NT2/D1 (cell line): ENCODE measurements at regions not wholly inside any gene's neighbourhood (a gene's known extent, or its start where the extent isn't known, plus 50 kb on each side); places are given as distances from the start of the nearest gene placed in this dataset.

Experiments
- SUZ12 ChIP-seq: IDR thresholded peaks from 2 replicates; pipeline ENCODE4 v1.6.1; 2011; ENCODE audit not compliant: insufficient read length, insufficient read depth; ENCODE audit errors: extremely low read depth
- YY1 ChIP-seq: IDR thresholded peaks from 2 replicates; pipeline ENCODE4 v1.6.1; 2011; ENCODE audit not compliant: insufficient read length, insufficient read depth
- ZNF274 ChIP-seq: IDR thresholded peaks from 2 replicates; pipeline ENCODE4 v1.6.1; 2011; ENCODE audit warnings: mild to moderate bottlenecking, low read depth, low read length

DNA sequence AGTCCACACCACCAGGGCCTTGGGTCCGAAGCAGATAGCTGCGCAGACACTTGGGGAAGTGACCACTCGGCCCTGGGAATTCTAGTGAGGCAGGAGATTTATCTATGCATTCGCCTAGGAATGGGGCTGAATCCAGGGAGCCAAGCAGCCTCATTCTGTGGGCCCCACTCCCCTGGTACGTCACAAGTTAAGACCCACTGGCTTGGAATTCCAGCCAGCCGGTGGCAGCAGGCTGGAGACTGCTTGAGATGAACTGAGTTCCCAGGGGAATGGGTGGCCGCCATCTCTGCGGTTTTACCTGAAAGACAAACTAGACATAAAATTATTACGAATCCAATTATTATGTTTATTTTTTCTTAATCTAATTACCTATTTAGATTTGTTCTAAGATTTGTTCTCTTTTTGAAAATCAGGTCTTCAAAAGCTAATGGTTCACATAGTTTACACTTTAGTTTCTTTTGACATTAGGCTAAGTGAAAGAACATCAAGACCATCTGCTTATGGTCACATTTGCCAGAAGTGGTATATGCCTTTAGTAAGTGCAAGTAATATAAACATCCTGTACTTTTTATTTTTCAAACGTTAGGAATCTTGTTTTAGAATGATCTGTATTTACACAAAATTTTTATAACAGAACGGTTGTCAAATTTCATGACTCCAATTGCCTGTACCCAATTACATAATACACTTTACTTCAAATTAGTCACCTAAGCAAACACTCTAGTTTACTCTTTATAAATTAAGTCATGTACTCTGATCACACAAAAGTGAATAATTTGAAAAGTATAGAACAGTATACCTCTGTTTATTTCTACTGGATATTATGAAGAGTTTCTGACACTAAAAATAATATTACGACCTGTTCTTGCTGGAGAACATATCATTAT is 74.4 kb downstream of the SLITRK6 start:
- TF ChIP-seq ZNF274 (no peak), YY1 (no peak), SUZ12 (no peak)
